Nephron (organoid): ENCODE measurements at regions not wholly inside any gene's neighbourhood (a gene's known extent, or its start where the extent isn't known, plus 50 kb on each side); places are given as distances from the start of the nearest gene placed in this dataset.
A peak's percentile ranks its signal among the peaks of the same experiment; 100 is the strongest.

ENCODE experiments used
- H3K27ac Mint-ChIP-seq, 3 experiments: 2 replicates each; pipeline ENCODE4 v1.8.0; 2020; ENCODE audit warnings: mixed read lengths in 3 of 3, mild to moderate bottlenecking in 2 of 3, moderate library complexity in 1 of 3
- H3K27me3 Mint-ChIP-seq: 2 replicates; pipeline ENCODE4 v1.8.0; 2021; ENCODE audit warnings: low read depth, mild to moderate bottlenecking, moderate library complexity, mixed read lengths
- H3K36me3 Mint-ChIP-seq: 2 replicates; pipeline ENCODE4 v1.8.0; 2020; ENCODE audit warnings: low read depth, mixed read lengths
- H3K4me1 Mint-ChIP-seq: 2 replicates; pipeline ENCODE4 v1.8.0; 2020; ENCODE audit warnings: mixed read lengths
- H3K4me3 Mint-ChIP-seq, 3 experiments: 2 replicates each; pipeline ENCODE4 v1.8.0; 2020; ENCODE audit warnings: mild to moderate bottlenecking in 3 of 3, mixed read lengths in 3 of 3, moderate library complexity in 2 of 3
- H3K9me3 Mint-ChIP-seq: 2 replicates; pipeline ENCODE4 v1.8.0; 2020; ENCODE audit warnings: mixed read lengths
- CTCF ChIP-seq, 3 experiments: fragments of 200-600 bp; sonication (generic); IDR thresholded peaks; one replicate each; pipeline ENCODE4 v1.5.0; 2021; ENCODE audit warnings: antibody characterized with exemption in 3 of 3; ENCODE audit not compliant: unreplicated experiment in 3 of 3

- H3K27me3 Mint-ChIP-seq = peaks cover 23% of the 10 kb centered on the region
- no peak overlapping the region for H3K27ac Mint-ChIP-seq
- H3K4me1 Mint-ChIP-seq = peaks cover 13% of the 10 kb centered on the region
- no peaks in the 10 kb centered on the region for H3K9me3 Mint-ChIP-seq
- H3K4me3 Mint-ChIP-seq = no peak overlapping the region
- H3K36me3 Mint-ChIP-seq = no peaks in the 10 kb centered on the region
- no peak for TF ChIP-seq CTCF (IDR thresholded peaks at IDR 0.05; ENCODE audit: unreplicated experiment in 3 of 3)
These were observed 95.0 kb upstream of the BOD1 start for GRCh38 chr5:173711466-173711865.

GRCh38 chr5:173712609-173713175 is 96.2 kb upstream of the BOD1 start:
- no peak for TF ChIP-seq CTCF (IDR thresholded peaks at IDR 0.05; ENCODE audit: unreplicated experiment in 3 of 3)
- Mint-ChIP-seq H3K27ac (peak overlapping the region in 1 of 3 experiments; percentile 39), H3K27me3 (peaks cover 13% of the 10 kb centered on the region), H3K4me3 (no peak overlapping the region), H3K4me1 (peaks cover 13% of the 10 kb centered on the region), H3K36me3 (no peaks in the 10 kb centered on the region), H3K9me3 (no peaks in the 10 kb centered on the region)

GRCh38 chr5:173714551-173715428 is 98.3 kb upstream of the BOD1 start:
- peaks cover 13% of the 10 kb centered on the region for H3K27me3 Mint-ChIP-seq
- TF ChIP-seq CTCF (IDR thresholded peaks at IDR 0.05; ENCODE audit: unreplicated experiment in 3 of 3) = no peak
- peak overlapping the region in 1 of 3 experiments; percentile 46 for H3K27ac Mint-ChIP-seq
- H3K4me3 Mint-ChIP-seq = no peak overlapping the region
- H3K9me3 Mint-ChIP-seq = no peaks in the 10 kb centered on the region
- no peaks in the 10 kb centered on the region for H3K36me3 Mint-ChIP-seq
- peaks cover 21% of the 10 kb centered on the region for H3K4me1 Mint-ChIP-seq

GRCh38 chr5:173715607-173716006 is 99.2 kb upstream of the BOD1 start:
- no peak overlapping the region for H3K4me3 Mint-ChIP-seq
- TF ChIP-seq CTCF (IDR thresholded peaks at IDR 0.05; ENCODE audit: unreplicated experiment in 3 of 3) = no peak
- H3K36me3 Mint-ChIP-seq = no peaks in the 10 kb centered on the region
- peak overlapping the region in 2 of 3 experiments; percentile 49 to 60 for H3K27ac Mint-ChIP-seq
- H3K9me3 Mint-ChIP-seq = no peaks in the 10 kb centered on the region
- H3K27me3 Mint-ChIP-seq = peaks cover 13% of the 10 kb centered on the region
- peaks cover 28% of the 10 kb centered on the region for H3K4me1 Mint-ChIP-seq

GRCh38 chr5:173716058-173716682 is 99.7 kb upstream of the BOD1 start:
- H3K4me1 Mint-ChIP-seq = peaks cover 30% of the 10 kb centered on the region
- no peaks in the 10 kb centered on the region for H3K36me3 Mint-ChIP-seq
- H3K27ac Mint-ChIP-seq = peak overlapping the region in 2 of 3 experiments; percentile 49 to 60
- no peak for TF ChIP-seq CTCF (IDR thresholded peaks at IDR 0.05; ENCODE audit: unreplicated experiment in 3 of 3)
- H3K4me3 Mint-ChIP-seq = no peak overlapping the region
- no peaks in the 10 kb centered on the region for H3K9me3 Mint-ChIP-seq
- peaks cover 13% of the 10 kb centered on the region for H3K27me3 Mint-ChIP-seq
